ENCODE measurements at regions not wholly inside any gene's neighbourhood (a gene's known extent, or its start where the extent isn't known, plus 50 kb on each side); places are given as distances from the start of the nearest gene placed in this dataset.
A peak's percentile ranks its signal among the peaks of the same experiment; 100 is the strongest.

- DNase-seq (ENCODE audit: low read depth): no peak
Measured at GRCh38 chr9:79807971-79808370, 236.2 kb downstream of the TLE4 start.

GRCh38 chr9:79806086-79806485, 234.3 kb downstream of the TLE4 start:
- DNase-seq (ENCODE audit: low read depth): no peak

GRCh38 chr9:79801459-79801858, 229.7 kb downstream of the TLE4 start:
- no peak for DNase-seq (ENCODE audit: low read depth)

GRCh38 chr9:79800578-79800977, 228.8 kb downstream of the TLE4 start:
- DNase-seq (ENCODE audit: low read depth): no peak

- peak; percentile 38 for DNase-seq (ENCODE audit: low read depth)
Measured at GRCh38 chr9:79799691-79800335, 228.0 kb downstream of the TLE4 start.

- no peak for DNase-seq (ENCODE audit: low read depth)
Measured at GRCh38 chr9:79798450-79798849, 226.7 kb downstream of the TLE4 start.

GRCh38 chr9:79796411-79796810, 224.6 kb downstream of the TLE4 start:
- no peak for DNase-seq (ENCODE audit: low read depth)

GRCh38 chr9:79788662-79789061, 216.9 kb downstream of the TLE4 start:
- no peak for DNase-seq (ENCODE audit: low read depth)

GRCh38 chr9:79781263-79781662, 209.5 kb downstream of the TLE4 start:
- DNase-seq (ENCODE audit: low read depth): no peak

GRCh38 chr9:79780559-79780958, 208.8 kb downstream of the TLE4 start:
- DNase-seq (ENCODE audit: low read depth): no peak

- DNase-seq (ENCODE audit: low read depth): no peak
Measured at GRCh38 chr9:79779901-79780300, 208.1 kb downstream of the TLE4 start.

GRCh38 chr9:79778581-79778980, 206.8 kb downstream of the TLE4 start:
- DNase-seq (ENCODE audit: low read depth): no peak

- DNase-seq (ENCODE audit: low read depth): no peak
Measured at GRCh38 chr9:79776581-79776980, 204.8 kb downstream of the TLE4 start.

Data from forelimb muscle (tissue), 1 donor.